ENCODE measurements at regions not wholly inside any gene's neighbourhood (a gene's known extent, or its start where the extent isn't known, plus 50 kb on each side); places are given as distances from the start of the nearest gene placed in this dataset.

- DNase-seq (ENCODE audit: low read depth in 2 of 3, low spot score in 2 of 3), result no peak
Observed at GRCh38 chr14:40944521-40944920, 662.2 kb upstream of the LRFN5 start.

DNA sequence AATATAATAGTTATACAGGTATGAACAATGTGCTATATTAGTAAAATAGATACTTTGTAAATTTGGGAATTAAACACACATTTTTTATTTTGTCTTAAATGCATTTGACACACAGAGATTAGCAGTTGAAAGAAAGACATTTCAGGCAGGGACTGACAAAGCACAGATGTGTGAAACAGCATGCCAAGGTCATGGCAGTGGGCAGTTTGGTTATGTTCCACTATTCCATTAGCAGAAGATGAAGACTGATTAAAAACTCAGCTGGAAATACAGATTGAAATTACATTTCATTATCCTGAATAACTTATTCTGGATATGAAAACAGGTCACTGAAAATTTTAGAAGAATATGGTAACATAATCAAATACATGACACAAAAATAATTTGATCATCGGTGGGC lies 669.8 kb upstream of the LRFN5 start:
- no peak for DNase-seq (ENCODE audit: low read depth in 2 of 3, low spot score in 2 of 3)

DNA sequence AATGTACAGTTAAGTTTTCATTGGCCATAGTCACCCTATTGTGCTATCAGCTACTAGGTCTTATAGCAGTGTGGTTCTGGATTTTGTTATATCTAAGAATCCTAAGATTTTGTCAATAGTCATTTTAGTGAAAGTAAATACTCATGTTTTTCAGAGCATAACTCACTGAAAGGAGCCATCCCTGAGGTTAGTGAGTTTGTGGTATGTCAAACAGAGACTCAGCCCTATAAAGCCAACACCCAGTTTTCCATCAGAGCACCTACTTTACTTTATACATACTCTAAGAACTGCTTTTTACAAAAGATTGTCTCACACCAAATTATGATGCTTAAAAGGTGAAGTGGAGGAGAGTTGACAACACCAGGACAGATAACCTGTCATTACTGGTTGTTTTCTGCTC lies 686.3 kb upstream of the LRFN5 start:
- DNase-seq (ENCODE audit: low read depth in 2 of 3, low spot score in 2 of 3), result no peak

GRCh38 chr14:40911141-40911540 lies 695.5 kb upstream of the LRFN5 start:
- no peak for DNase-seq (ENCODE audit: low read depth in 2 of 3, low spot score in 2 of 3)

GRCh38 chr14:40909906-40910305 lies 696.8 kb upstream of the LRFN5 start:
- no peak for DNase-seq (ENCODE audit: low read depth in 2 of 3, low spot score in 2 of 3)

GRCh38 chr14:40903709-40904108 lies 703.0 kb upstream of the LRFN5 start:
- no peak for DNase-seq (ENCODE audit: low read depth in 2 of 3, low spot score in 2 of 3)

DNA sequence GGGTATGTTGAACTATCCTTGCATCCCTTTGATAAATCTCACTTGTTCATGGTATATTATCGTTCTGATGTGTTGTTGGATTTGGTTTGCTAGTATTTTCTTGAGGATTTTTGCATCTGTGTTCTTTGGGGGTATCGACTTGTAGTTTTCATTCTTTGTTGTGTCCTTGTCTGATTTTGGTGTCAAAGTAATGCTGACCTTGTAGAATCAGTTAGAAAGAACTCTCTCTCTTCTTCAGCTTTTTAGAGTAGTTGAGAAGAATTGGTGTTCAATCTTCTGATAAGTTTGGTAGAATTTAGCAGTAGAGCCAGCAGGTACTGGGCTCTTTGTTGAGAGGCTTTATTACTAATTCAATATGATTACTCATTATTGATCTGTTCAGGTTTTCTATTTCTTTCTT lies 707.2 kb upstream of the LRFN5 start:
- DNase-seq (ENCODE audit: low read depth in 2 of 3, low spot score in 2 of 3), result no peak

- no peak for DNase-seq (ENCODE audit: low read depth in 2 of 3, low spot score in 2 of 3)
Observed at GRCh38 chr14:40894846-40895245, 711.8 kb upstream of the LRFN5 start.

GRCh38 chr14:40889126-40889525 lies 717.5 kb upstream of the LRFN5 start:
- no peak for DNase-seq (ENCODE audit: low read depth in 2 of 3, low spot score in 2 of 3)

DNA sequence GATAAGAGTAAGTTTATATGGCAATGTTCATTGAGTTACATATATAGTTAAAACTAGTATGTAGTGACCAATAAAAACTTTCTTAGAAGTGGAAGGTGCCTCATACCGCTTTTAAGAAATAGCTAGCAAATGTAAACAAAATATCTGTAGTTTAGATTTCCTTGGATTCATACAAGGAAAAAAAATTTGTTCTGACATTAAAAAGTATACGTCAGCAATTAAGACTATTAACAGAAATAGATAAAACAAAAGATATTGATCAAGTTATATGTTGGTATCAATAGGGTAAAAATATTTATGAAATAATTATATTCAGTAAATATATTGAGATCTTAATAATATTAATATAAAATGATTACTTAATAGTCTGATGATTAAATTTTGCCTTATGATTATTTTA lies 718.8 kb upstream of the LRFN5 start:
- DNase-seq (ENCODE audit: low read depth in 2 of 3, low spot score in 2 of 3), result no peak

DNA sequence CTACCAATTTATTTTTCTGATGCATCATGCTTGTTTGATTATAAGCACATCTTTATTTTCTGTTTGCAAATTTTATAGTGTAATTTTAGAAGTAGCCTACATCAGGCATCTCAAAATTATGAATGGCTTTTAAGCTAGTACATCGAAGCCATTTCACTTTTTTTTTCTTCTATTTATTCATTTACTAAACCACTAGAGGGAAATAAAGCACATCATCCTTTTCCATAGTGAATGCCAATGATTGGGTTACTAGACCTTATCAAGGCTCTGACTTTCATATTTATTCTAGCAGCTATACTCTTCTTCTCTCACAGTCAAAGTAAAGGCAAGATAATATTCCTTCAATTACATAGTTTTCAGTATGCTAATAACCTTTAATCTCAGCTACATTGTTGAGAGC lies 736.4 kb upstream of the LRFN5 start:
- DNase-seq (ENCODE audit: low read depth in 2 of 3, low spot score in 2 of 3), result no peak

- no peak for DNase-seq (ENCODE audit: low read depth in 2 of 3, low spot score in 2 of 3)
Observed at GRCh38 chr14:40859055-40859454, 747.6 kb upstream of the LRFN5 start.

DNA sequence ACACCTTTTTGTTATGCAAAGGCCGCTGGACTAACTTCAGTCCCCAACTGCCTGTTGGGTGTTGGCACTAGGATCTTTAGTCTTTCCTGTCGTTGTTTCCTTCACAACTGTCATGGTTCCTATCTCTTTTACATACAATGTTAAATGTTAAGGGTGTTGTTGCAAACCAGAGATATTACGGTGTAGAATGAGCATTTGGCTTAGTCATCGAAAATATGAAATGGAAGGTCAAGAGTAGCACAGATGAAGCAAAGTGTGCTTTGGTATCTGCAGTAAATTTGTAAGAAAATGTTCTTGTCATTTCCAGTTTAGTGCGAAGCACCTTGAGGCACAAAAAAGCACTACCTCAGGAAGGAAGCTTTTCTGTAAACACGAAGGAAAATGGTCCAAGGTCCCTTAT lies 751.3 kb upstream of the LRFN5 start:
- no peak for DNase-seq (ENCODE audit: low read depth in 2 of 3, low spot score in 2 of 3)

- DNase-seq (ENCODE audit: low read depth in 2 of 3, low spot score in 2 of 3), result no peak
Observed at GRCh38 chr14:40850191-40850590, 756.5 kb upstream of the LRFN5 start.

- no peak for DNase-seq (ENCODE audit: low read depth in 2 of 3, low spot score in 2 of 3)
Observed at GRCh38 chr14:40847480-40847879, 759.2 kb upstream of the LRFN5 start.

GRCh38 chr14:40842816-40843215 lies 763.9 kb upstream of the LRFN5 start:
- DNase-seq (ENCODE audit: low read depth in 2 of 3, low spot score in 2 of 3), result no peak

GRCh38 chr14:40841886-40842285 lies 764.8 kb upstream of the LRFN5 start:
- DNase-seq (ENCODE audit: low read depth in 2 of 3, low spot score in 2 of 3), result no peak

DNA sequence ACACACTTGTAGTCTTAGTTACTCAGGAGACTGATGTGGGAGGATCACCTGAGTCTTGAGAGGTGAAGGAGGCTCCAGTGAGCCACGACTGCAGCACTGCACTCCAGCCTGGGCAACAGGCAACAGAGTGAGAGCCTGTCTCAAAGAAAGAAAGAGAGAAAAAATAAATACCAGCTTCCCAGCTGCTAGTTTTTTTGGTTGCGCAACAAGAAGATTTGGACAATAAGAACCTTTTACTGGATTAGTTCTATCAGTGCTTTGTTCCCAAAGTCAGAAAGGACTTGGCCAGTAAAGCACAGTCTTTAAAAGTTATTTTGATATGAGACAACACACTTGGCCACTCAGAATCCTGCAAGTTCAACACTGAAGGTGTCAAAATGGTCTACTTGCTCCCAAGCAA lies 768.1 kb upstream of the LRFN5 start:
- no peak for DNase-seq (ENCODE audit: low read depth in 2 of 3, low spot score in 2 of 3)

- no peak for DNase-seq (ENCODE audit: low read depth in 2 of 3, low spot score in 2 of 3)
Observed at GRCh38 chr14:40806471-40806870, 800.2 kb upstream of the LRFN5 start.

- no peak for DNase-seq (ENCODE audit: low read depth in 2 of 3, low spot score in 2 of 3)
Observed at GRCh38 chr14:40796168-40796567, 810.5 kb upstream of the LRFN5 start.

GRCh38 chr14:40784860-40785259 lies 821.8 kb upstream of the LRFN5 start:
- no peak for DNase-seq (ENCODE audit: low read depth in 2 of 3, low spot score in 2 of 3)

GRCh38 chr14:40762685-40763084 lies 844.0 kb upstream of the LRFN5 start:
- no peak for DNase-seq (ENCODE audit: low read depth in 2 of 3, low spot score in 2 of 3)

- no peak for DNase-seq (ENCODE audit: low read depth in 2 of 3, low spot score in 2 of 3)
Observed at GRCh38 chr14:40762177-40762576, 844.5 kb upstream of the LRFN5 start.

- DNase-seq (ENCODE audit: low read depth in 2 of 3, low spot score in 2 of 3), result no peak
Observed at GRCh38 chr14:40760704-40761103, 846.0 kb upstream of the LRFN5 start.

All from hematopoietic multipotent progenitor cell (in vitro differentiated cells).